Loucy (cell line): ENCODE measurements at regions not wholly inside any gene's neighbourhood (a gene's known extent, or its start where the extent isn't known, plus 50 kb on each side); places are given as distances from the start of the nearest gene placed in this dataset.

ENCODE experiments used
- H2AFZ ChIP-seq: fragments of 200-600 bp; sonication (generic); 2 replicates; pipeline ENCODE4 v1.6.0; 2016; ENCODE audit warnings: antibody characterized with exemption, mild to moderate bottlenecking, low read length, moderate library complexity
- H3F3A ChIP-seq: fragments of 200-600 bp; 2 replicates; pipeline ENCODE4 v1.6.0; 2016; ENCODE audit warnings: antibody characterized with exemption, low read depth, mild to moderate bottlenecking
- H3K27me3 ChIP-seq: fragments of 200-600 bp; sonication (generic); 2 replicates; pipeline ENCODE4 v1.6.1; 2014; ENCODE audit warnings: low read length, mild to moderate bottlenecking; ENCODE audit not compliant: insufficient read depth, poor library complexity, severe bottlenecking
- H3K36me3 ChIP-seq: fragments of 200-600 bp; sonication (generic); 2 replicates; pipeline ENCODE4 v1.6.1; 2016; ENCODE audit warnings: low read length; ENCODE audit not compliant: insufficient read depth
- H3K4me1 ChIP-seq: fragments of 200-600 bp; sonication (generic); 2 replicates; pipeline ENCODE4 v1.5.1; 2014; ENCODE audit warnings: low read length, mild to moderate bottlenecking; ENCODE audit not compliant: insufficient read depth, poor library complexity, severe bottlenecking
- H3K4me2 ChIP-seq: fragments of 200-600 bp; sonication (generic); 2 replicates; pipeline ENCODE4 v1.6.0; 2014; ENCODE audit warnings: antibody characterized with exemption, low read length, low read depth, mild to moderate bottlenecking; ENCODE audit not compliant: poor library complexity, severe bottlenecking
- H3K4me3 ChIP-seq: fragments of 200-600 bp; sonication (generic); 2 replicates; pipeline ENCODE4 v1.5.1; 2014; ENCODE audit warnings: low read length, mild to moderate bottlenecking, mixed read lengths; ENCODE audit not compliant: poor library complexity, severe bottlenecking
- H3K79me2 ChIP-seq: fragments of 200-600 bp; sonication (generic); 2 replicates; pipeline ENCODE4 v1.6.1; 2014; ENCODE audit warnings: low read length; ENCODE audit not compliant: insufficient read depth
- H3K9ac ChIP-seq: fragments of 200-600 bp; sonication (generic); 2 replicates; pipeline ENCODE4 v1.6.0; 2014; ENCODE audit warnings: mild to moderate bottlenecking, low read depth, low read length, moderate library complexity; ENCODE audit not compliant: poor library complexity, severe bottlenecking
- H3K9me2 ChIP-seq: fragments of 200-600 bp; sonication (generic); replicated peaks from 2 replicates; pipeline ENCODE4 v1.6.1; 2016; ENCODE audit warnings: low read depth, low read length, mixed read lengths
- H3K9me3 ChIP-seq: fragments of 200-600 bp; sonication (generic); 2 replicates; pipeline ENCODE4 v1.6.1; 2014; ENCODE audit warnings: mild to moderate bottlenecking, antibody characterized with exemption, low read length, low read depth; ENCODE audit not compliant: insufficient read depth
- H4K20me1 ChIP-seq: fragments of 200-600 bp; sonication (generic); 2 replicates; pipeline ENCODE4 v1.6.0; 2014; ENCODE audit warnings: antibody characterized with exemption, low read length, mild to moderate bottlenecking; ENCODE audit not compliant: insufficient read depth, poor library complexity, severe bottlenecking
- EZH2phosphoT487 ChIP-seq: fragments of 200-600 bp; IDR thresholded peaks from 2 replicates; pipeline ENCODE4 v1.6.1; 2018; ENCODE audit warnings: antibody characterized with exemption, mild to moderate bottlenecking, moderate library complexity, borderline replicate concordance
- TF ChIP-seq, protein P1 (sequence below): fragments of 200-600 bp; sonication (generic); conservative IDR thresholded peaks from 2 replicates; pipeline ENCODE4 v1.5.1; 2014; ENCODE audit warnings: mild to moderate bottlenecking, antibody characterized with exemption, low read length

DNA sequence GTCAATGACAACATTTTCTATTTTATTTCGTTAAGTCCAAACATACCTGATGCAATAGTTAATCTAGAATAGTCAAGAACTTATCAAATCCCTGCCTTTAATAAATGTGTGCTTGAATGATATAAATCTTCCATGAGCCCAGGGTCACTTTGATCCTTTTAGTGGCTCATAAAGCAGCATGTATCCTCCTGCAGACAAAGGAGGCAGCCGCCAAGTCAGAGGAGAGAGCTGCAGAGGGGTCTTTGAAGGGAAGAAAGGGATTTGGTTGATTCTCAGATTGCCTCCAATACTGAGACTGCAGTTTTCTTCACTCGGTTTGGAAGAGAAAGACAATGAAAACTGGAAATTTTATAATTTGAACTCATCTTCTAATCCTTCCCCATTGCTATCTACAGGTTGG is 378.4 kb upstream of the PIK3C3 start:
- Histone ChIP-seq H3K36me3 (no peaks in the 10 kb centered on the region), H4K20me1 (no peaks in the 10 kb centered on the region), H3K4me2 (no peak overlapping the region), H3K79me2 (no peaks in the 10 kb centered on the region), H3K9ac (no peak overlapping the region), H3F3A (no peaks in the 10 kb centered on the region), H2AFZ (no peak overlapping the region), H3K9me2 (no peaks in the 10 kb centered on the region), H3K4me3 (no peak overlapping the region), H3K27me3 (no peaks in the 10 kb centered on the region), H3K4me1 (no peaks in the 10 kb centered on the region), H3K9me3 (no peaks in the 10 kb centered on the region)
- TF ChIP-seq, protein P1, sequence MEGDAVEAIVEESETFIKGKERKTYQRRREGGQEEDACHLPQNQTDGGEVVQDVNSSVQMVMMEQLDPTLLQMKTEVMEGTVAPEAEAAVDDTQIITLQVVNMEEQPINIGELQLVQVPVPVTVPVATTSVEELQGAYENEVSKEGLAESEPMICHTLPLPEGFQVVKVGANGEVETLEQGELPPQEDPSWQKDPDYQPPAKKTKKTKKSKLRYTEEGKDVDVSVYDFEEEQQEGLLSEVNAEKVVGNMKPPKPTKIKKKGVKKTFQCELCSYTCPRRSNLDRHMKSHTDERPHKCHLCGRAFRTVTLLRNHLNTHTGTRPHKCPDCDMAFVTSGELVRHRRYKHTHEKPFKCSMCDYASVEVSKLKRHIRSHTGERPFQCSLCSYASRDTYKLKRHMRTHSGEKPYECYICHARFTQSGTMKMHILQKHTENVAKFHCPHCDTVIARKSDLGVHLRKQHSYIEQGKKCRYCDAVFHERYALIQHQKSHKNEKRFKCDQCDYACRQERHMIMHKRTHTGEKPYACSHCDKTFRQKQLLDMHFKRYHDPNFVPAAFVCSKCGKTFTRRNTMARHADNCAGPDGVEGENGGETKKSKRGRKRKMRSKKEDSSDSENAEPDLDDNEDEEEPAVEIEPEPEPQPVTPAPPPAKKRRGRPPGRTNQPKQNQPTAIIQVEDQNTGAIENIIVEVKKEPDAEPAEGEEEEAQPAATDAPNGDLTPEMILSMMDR = no peak
- no peak for TF ChIP-seq EZH2phosphoT487

DNA sequence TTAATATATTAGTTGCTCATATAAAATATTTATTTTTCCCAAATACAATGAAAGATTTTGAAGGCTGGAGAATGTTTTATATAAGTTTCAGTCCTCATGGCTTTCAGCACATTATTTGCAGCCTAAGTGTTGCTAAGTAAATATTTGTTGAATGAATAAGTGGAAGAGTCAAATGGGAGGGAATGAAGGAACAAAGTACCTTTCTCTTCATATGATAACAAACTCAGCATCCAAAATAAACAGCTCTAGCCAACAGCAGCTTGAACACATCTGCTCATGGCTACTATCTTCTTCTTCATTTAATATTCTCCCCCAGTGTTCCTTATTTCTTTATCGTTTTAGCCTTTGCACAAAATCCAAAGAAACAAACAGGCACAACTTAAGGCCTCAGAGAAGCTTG is 385.2 kb upstream of the PIK3C3 start:
- no peak overlapping the region for H3K4me3 ChIP-seq
- H2AFZ ChIP-seq = no peak overlapping the region
- H3F3A ChIP-seq = no peaks in the 10 kb centered on the region
- H3K9ac ChIP-seq = no peak overlapping the region
- no peaks in the 10 kb centered on the region for H3K27me3 ChIP-seq
- H3K9me3 ChIP-seq = no peaks in the 10 kb centered on the region
- TF ChIP-seq, protein P1 = no peak
- TF ChIP-seq EZH2phosphoT487 = no peak
- H3K79me2 ChIP-seq = no peaks in the 10 kb centered on the region
- H3K4me1 ChIP-seq = no peaks in the 10 kb centered on the region
- H3K36me3 ChIP-seq = no peaks in the 10 kb centered on the region
- no peak overlapping the region for H3K4me2 ChIP-seq
- no peaks in the 10 kb centered on the region for H4K20me1 ChIP-seq
- no peaks in the 10 kb centered on the region for H3K9me2 ChIP-seq

DNA sequence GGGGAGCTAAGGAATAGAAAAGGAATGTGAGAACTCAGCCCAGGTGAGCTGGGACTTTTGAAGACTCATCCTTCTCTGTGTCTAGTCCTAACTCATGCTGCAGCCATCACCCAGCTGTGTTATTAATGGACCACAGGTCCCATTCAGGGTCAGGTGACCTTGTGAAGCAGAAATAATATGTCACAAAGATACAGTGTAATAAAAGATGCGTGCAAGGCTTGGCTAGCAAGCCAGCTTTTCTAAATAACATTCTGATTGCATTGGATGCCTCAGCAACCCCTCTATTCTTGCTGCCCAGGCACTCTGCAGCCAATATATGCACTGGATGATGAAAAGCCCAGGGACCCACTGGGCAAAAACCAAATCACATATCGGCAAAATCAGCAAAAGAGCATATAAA is 393.1 kb upstream of the PIK3C3 start:
- H3K9ac ChIP-seq = no peak overlapping the region
- H4K20me1 ChIP-seq = no peaks in the 10 kb centered on the region
- no peaks in the 10 kb centered on the region for H3K9me3 ChIP-seq
- H3K4me1 ChIP-seq = no peaks in the 10 kb centered on the region
- H3K79me2 ChIP-seq = no peaks in the 10 kb centered on the region
- H3F3A ChIP-seq = no peaks in the 10 kb centered on the region
- H3K4me2 ChIP-seq = no peak overlapping the region
- H3K36me3 ChIP-seq = no peaks in the 10 kb centered on the region
- TF ChIP-seq, protein P1 = no peak
- TF ChIP-seq EZH2phosphoT487 = no peak
- no peak overlapping the region for H2AFZ ChIP-seq
- H3K27me3 ChIP-seq = no peaks in the 10 kb centered on the region
- no peak overlapping the region for H3K4me3 ChIP-seq
- no peaks in the 10 kb centered on the region for H3K9me2 ChIP-seq
